NAMALWA (cell line): ENCODE measurements at regions not wholly inside any gene's neighbourhood (a gene's known extent, or its start where the extent isn't known, plus 50 kb on each side); places are given as distances from the start of the nearest gene placed in this dataset.
"Not testable (repeated sequence)": the region's sequence is repeated elsewhere in the genome, so short reads cannot be mapped to it uniquely, and the experiment has no call there.

ENCODE experiments used
- DNase-seq: peaks from one replicate; pipeline ENCODE4 v3.0.0-alpha.2; 2015; ENCODE audit warnings: low spot score

DNA sequence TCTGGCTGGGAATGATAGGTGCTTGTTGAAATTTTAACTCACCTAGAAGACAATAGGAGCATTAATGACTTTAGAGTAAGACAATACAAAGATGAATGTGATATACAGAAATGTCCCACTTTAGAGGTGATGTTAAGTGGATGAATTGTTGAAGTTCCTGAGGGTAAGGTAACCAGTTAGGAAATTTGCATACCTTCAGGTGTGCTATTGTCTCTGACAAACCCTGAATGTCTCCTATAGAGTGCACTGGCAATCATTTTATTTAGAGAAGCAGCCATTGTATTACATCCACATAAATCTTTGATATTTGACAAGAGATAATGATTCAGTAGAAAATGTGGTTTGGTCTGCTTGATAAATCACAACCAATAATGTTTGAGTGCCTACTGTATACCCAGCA lies 228.5 kb downstream of the RNF144A start:
- no peak for DNase-seq

DNA sequence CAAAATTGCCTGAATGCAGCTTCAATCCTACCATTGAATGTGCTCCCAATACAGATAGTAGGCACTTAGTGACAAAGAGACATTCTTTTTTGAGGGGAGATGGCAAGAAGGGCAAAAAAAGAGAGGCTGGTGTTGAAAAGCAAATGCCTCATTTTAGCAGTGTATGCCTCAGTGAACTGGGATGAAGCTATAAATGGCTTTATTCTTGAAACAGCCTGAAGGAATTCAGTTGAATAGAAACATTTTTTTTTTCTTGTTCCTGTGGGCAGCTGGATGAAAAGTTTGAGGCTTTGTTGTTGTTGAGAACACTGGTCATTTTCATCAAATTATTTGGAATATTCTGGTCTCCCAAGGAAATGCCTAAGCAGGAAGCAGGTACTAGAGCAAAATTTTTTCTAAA lies 228.9 kb downstream of the RNF144A start:
- no peak for DNase-seq

DNA sequence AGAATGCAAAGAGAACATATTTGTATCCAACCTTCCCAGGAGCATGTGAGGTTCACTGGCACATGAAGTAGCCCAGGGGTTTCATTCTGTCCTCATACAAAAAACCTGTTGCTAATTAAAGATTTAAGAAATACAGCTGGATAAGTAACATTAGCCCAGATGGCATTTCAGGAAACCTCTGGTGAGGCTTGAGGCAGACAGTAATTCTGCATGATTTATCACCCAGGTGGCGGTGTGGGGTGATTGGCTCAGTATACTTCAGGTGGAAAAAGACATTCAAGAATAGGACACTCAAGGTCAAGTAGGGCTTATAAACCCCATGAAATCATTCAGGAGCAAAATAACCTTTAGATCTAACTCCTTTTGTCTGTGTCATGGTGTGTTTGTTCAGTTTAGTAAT lies 237.4 kb downstream of the RNF144A start:
- DNase-seq, result no peak

DNA sequence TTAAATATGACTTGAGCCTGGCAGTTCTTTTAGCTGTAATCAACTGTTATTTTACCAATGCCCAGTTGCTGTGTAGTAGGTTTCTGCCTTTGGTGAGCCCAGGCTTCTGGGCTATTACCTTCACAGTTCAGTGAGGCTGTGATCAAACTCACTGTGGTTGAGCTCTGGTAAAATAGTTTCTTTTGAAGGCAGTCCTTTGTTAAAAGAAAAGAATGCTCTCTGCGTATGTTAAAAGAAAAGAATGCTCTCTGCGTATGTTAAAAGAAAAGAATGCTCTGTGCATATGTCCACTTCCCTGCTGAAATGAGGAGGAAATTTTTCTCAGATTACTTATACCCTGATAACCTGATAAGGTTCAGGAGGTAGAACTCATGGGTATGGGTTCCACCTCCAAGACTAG lies 244.3 kb downstream of the RNF144A start:
- DNase-seq, result no peak

DNA sequence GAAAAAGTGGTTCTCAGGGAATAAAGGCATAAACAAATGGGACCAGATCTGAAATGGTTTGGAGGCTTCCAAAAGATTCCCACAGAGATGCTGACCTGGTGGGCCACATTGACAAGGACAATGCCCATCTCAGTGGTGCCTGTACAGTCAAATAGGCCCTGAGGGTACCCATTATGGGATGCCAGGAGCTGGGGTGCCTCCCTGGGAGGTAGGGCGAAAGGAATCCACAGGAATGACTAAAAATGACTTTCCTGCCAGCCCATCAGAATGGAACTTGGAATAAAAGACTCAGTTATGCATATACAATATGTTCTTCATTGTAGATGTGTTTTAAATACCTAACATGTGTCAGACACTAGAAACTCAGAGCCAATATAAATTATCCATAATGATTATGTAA lies 248.5 kb downstream of the RNF144A start:
- DNase-seq, result no peak

DNA sequence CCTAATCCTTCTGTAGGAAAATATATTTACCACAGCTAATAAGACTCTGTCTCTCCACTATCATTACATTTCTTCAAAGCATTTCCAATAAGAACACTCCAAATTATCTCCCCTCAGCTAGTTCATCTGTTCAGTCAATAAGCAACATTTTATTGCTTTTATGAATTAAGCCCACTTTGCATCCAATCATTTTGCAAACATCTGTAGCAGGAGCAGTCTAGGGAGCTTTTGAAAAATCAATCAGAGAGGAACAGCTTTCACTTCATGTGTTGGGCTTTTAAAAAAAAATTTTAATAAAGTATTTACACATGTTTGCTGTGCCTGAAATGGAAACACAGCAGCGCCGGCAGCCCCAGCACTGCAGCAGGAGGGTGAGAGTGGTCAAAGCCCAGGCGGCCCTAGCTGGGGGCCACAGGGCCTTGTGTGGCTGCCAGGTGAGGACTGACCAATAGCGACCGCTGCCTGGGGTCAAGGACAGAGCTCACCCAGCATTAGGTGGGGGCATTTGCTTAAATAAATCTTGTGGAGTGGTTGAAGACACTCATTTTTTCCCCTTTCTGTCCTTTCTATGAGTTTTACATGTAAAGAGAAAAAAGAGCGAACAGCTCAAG lies 250.7 kb downstream of the RNF144A start:
- no peak for DNase-seq

DNA sequence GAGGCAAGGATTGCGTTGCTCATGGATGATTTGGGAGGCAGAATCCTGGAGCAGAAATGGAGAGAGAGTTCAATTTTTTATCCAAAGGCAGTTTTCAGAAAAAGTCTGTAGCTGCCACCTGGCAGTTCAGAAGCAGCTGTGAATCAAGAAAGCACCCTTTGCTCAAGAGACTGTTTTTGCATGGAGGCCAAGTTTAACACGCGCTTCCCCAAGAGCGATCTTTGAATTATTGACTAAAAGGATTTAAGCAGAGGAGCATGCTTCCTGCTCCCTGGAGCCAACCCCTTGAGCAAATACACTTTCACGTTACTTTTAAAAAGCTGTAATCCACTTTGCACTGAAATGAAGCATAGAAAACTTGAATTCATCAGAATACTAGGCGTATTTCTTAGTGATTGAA lies 252.4 kb downstream of the RNF144A start:
- no peak for DNase-seq

DNA sequence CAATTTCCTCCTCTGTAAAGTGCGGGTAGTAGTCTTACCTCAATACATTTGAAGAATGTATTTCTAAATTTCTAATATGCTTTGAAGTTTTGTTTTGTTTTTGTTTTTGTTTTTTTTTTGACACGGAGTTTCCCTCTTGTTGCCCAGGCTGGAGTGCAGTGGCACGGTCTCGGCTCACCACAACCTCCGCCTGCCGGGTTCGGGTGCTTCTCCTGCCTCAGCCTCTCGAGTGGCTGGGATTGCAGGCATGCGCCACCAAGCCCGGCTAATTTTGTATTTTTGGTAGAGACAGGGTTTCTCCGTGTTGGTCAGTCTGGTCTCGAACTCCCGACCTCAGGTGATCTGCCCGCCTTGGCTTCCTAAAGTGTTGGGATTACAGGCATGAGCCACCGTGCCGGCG lies 261.8 kb downstream of the RNF144A start:
- not testable (repeated sequence) for DNase-seq

DNA sequence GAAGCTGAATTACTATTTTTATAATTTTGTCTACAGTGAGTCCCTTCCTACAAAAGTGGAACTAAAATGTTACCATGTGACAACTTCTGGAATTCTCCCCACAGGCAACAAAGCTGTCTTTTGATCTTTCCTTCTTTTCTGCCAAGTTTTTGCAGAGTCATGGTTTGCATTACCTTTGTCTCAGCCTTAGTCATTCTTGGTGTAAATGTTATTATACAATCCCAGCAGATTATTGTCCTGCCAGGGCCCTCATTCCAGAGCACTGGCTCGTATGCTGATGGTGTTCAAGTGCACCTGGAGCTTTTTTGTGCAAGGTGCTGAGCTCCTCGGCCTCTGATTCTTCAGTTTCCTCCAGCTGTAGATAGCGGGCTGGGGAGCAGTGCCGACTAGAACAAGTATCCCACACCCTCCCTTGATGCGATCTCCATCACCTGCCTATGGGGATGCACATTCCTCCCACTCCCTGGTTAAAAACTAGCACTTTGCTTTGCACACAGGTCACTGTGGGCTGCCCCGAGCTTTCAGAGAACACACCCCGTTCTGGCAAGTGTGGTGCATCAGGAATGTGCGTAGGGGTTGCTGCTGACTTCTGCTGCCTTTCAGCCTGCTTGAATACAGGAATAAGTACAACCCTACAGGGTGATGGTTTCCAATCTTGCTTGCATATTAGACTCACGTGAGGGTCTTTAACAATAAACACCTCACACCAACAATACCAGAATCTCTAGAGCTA lies 263.6 kb downstream of the RNF144A start:
- DNase-seq, result no peak

DNA sequence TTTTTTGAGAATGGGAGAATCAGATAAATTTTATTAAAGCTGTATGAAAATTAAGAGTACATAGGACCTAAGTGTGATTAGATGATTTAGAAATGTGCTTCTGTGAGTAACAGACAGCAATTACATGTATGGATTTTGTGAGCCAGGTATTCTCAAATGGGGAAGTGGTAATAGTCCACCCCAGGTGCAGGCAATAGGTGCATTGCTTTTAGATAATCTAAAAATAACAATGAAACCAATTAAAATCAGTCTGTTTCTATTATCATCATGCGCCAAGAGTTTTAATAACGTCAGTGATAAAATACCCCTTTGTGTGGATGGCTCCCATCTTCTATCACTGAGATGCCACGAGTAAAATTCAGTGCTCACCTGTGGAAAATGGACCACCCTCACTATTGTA lies 265.3 kb downstream of the RNF144A start:
- DNase-seq, result no peak

DNA sequence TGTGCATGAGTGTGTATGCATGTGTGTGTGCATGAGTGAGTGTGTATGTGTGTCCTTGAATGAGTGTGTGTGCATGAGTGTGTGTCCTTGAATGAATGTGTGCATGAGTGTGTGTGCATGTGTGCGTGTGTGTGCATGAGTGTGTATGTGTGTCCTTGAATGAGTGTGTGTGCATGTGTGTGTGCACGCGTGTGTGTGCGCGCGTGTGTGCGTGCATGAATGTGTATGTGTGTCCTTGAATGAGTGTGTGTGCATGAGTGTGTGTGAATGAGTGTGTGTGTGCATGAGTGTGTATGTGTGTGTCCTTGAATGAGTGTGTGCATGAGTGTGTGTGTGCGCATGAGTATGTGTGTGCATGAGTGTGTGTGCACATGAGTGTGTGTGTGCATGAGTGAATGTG lies 271.9 kb downstream of the RNF144A start:
- no peak for DNase-seq

DNA sequence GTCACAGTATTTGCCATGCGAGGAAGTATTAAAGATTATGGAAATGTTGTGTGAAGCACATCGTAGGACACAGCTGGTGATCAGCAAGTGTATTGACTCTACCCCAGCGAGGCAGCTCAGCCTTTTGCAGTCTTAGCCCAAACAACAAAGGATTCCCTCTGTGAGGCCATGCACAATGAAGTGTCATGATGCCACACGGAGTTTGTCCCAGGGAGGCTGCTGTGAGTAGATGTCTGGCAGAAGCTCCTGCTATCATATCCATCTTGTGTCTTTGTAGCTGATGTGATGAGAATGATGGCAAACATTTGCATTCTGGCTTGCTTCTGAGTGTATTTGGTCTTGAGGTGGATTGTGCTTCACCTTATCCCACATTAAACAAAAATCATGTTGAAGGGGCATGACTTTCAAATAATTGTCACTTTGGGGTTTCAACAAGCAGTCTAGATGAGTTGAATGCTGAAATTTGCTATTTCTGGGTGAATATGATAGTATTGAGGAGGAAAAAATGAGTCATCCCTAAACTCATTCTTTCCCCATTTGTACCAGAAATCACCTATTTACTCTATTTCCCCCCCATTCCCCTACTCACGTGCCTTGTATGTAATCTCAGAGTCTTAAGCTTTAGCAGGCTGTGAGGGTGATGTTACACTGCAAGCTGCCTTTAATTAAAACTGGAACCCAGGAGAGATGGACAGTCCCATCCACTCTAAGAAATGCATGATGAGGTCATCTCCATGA lies 273.5 kb downstream of the RNF144A start:
- DNase-seq, result no peak

DNA sequence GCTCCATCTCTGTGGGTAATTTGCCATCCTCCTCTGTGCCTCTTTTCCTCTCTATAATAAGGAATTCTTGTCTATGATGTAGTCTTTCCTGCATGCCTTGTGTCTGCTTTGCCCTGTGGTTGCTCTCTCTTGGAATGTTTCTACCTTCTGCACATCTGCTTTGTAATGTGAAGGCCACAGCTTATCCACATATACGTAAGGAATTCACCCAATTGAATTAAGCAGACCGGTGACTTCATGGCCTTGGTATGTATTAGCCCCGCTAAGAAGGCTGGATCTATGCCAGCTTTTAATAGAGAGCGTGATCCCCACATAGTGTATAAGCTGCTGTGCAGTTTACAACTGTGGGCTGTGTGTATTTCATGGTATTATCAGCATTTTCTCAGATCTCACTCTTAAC lies 274.7 kb downstream of the RNF144A start:
- DNase-seq, result no peak

DNA sequence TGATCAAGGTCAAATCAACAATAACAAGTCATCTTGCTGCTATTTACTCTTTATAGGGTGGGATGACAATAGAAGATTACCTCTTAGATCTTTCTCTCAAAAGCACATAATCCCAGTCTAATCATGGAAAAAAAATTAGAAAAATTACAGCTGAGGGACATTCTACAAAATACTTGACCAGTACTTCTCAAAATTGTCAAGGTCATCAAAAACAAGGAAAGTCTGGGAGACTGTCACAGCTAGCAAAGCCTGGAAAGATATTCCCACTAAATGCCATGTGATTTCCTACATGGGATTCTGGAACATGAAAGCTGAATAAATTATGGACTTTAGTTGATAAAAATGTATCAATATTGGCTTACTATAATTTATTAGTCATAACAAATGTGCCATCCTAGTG lies 276.2 kb downstream of the RNF144A start:
- no peak for DNase-seq

DNA sequence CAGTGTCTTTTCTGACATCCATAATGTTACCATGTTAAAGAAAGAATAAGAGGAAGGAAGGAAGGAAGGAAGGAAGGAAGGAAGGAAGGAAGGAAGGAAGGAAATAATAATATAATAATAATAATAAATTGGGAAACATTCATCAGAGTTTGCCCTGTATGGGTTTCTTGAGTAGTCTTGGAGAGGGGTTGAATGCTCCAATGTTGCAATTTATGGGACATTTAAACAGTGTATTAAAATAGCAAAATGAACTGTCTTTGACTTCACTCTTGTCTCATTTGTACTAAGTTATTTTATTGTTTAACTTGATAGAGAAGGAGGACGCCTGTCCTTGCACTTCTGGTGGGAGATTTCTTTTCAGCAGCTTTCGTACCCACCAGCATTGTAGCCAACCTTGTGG lies 277.7 kb downstream of the RNF144A start:
- DNase-seq, result no peak

DNA sequence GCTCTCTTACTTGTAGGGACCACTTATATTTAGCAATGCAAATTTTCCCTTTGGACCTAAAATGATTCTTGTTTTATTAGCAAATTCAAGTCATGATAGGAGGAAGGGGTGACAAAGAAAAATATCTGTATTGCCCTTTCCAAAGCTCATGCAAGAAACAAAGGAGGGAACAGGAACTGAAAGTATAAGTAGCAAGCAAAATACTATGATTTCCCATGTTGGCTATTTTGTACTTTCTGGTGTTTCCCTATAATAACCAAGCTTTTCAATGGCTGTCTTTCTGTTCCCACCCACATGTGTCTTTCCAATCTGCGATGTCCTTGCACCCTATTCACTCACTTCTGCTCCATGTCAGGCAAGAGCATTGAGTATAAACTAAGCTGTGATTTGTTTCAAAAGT lies 279.7 kb downstream of the RNF144A start:
- no peak for DNase-seq

DNA sequence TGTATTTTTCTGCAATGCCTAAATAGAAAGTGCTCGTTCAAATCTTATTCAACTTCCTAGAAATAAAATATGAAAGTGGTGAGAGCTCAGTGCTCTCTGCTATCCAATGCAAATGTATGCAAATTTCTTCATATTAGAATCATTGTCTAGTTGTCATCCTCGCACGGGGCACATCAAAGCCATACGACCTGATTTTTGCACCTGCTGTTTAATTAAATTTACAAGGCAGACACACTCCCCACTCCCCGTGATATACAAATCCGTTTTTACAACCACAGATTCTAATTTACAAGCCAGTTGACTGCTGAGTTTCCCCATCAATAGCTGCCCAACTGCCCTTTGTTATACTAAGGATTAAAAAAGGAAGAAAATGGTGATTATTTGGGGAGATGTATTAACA lies 284.6 kb downstream of the RNF144A start:
- no peak for DNase-seq

DNA sequence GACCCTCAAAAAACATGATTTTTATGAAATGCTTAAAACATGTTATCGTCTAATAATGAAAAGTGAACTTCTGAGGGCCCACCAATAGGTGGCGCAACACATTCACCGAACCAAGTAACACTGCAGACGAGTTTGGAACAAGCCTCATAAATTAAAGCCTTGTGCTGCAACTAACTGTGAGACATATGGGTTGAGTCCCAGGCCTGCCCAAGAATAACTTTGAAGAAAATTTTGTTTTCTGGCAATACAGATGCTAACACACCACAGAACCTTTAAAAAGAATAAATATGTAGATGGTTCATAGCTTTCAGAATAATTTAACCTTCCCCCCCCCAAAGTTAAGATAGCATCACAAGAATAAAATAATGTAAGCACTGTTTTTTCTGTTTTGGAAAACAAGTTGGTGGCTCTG lies 285.9 kb downstream of the RNF144A start:
- DNase-seq, result peak; percentile 69

DNA sequence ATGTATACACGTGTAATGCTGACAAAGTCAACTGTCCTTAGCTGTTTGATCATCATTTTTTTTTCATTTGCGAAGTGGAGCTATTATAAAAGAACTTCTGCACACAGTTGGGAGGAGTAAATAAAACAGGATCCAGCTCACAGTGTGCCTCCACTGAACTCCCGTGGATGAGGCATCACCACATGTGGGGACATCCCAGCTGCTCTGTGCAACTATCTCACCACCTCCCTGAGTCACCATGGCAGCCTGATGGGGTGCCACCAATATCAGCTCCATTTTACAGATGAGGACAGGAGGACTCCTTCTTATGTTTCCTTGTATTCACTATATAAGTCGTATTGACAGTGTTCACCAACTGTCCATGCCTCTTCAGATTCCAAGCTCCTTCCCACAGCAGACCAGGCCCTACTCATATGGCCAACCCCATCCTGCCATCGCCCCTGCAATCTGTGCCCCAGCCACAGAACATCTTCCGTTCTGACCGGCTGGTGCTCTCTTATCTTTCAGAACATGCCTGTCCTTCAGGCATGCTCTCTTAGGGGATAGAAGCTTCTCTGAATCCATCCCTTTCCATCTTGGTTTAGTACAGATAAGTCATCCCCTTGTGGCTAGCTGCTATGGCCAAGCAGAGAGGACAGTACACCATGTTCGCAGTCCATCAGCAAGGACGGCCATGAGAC lies 288.1 kb downstream of the RNF144A start:
- no peak for DNase-seq

DNA sequence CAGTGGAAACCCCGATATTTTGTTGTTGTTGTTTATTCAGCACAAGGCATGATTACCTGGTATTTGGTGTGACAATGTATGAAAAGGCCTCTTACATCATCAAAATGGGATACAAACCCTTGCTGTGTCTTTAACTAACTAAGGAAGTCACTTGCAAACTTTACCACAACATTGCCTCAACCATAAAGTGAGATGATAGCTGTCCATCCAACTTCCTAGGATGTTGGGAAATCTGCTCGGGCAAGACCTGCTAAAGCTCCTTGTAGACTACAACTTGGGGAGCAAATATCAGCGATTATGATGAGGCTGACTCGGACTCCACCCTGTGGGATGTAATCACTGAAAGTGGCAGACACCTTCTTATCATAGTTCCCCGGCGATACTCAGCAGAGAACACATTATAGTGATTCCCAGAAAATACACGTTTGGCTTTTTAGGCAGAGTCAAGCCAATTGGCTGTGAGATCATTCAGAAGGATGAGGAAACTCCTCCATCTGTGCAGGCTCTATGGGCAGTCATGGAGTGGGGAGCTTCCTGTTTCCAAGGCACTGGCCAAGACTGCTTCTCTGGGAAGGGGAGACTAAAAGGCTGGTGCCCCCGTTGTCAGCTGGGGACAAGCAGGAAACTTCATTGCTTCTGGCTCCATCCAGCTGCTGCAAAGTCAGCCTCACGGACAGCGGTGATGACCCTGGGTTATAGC lies 289.0 kb downstream of the RNF144A start:
- DNase-seq, result no peak

DNA sequence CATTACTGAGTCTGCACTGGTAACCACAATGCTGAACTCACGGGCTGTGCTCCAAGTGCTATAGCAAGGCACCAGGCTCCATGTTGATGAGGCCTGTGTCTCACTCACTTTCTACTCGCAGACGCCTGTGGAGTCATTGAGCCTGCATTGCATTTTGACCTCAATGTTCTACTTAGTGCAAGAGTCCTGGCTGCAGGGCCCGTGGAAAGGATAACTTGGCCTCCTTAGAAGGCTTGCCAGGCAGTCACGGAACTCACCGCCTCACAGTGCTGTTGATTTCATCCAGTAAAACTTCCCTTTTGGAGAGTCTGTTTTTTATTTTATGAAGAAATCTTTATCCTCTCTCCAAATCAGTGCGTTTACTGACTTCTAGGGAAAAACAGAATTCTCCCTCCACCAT lies 290.4 kb downstream of the RNF144A start:
- no peak for DNase-seq
